ENCODE measurements at regions not wholly inside any gene's neighbourhood (a gene's known extent, or its start where the extent isn't known, plus 50 kb on each side); places are given as distances from the start of the nearest gene placed in this dataset.
"Not testable (repeated sequence)": the region's sequence is repeated elsewhere in the genome, so short reads cannot be mapped to it uniquely, and the experiment has no call there.

DNA sequence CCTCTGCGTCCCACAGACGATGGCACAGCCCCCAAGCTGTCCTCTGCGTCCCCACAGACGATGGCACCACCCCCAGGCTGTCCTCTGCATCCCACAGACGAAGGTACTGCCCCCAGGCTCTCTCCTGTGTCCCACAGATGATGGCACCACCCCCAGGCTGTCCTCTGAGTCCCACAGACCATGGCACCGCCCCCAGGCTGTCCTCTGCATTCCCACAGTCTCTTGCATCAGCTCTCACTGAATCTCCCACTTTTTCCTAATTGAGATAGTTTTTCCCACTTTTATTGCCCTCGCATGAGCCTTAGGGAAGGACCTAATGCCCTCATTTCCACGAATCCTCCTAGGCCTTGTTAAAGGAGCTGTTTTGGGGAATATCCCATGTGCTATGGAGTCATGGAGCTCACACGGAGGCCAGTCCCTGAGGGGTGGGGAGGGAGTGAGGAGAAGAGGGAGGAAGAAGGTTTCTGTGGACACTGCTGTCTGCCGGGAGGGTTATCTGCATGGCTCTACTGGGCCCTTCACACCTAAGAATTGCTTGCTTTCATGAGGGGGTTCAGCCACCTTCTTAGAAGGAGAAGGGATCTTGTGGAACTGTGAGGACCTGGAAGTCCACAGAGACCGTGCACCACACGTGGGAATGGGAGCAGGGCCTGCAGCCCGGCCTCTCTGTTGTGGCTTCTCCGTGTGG lies 58.2 kb upstream of the PTCH1 start:
- Histone ChIP-seq H3K27me3 (ENCODE audit: control insufficient read depth, insufficient read depth, low read length, poor library complexity, severe bottlenecking) (peaks cover 1% of the 10 kb centered on the region), H3K9me3 (ENCODE audit: control insufficient read depth, low read length) (no peaks in the 10 kb centered on the region), H3K4me1 (ENCODE audit: control insufficient read depth, insufficient read depth, low read length) (peaks cover 5% of the 10 kb centered on the region), H3K4me3 (ENCODE audit: insufficient read depth, low read depth, low read length) (no peak overlapping the region), H3K27ac (ENCODE audit: insufficient read depth, low read depth, low read length, poor library complexity, severe bottlenecking) (no peak overlapping the region), H3K36me3 (ENCODE audit: control insufficient read depth, insufficient read depth, low read length) (no peaks in the 10 kb centered on the region)
- WGBS, 2 experiments, result 90 to 91% methylated on average over 14 of the region's 14 CpGs

DNA sequence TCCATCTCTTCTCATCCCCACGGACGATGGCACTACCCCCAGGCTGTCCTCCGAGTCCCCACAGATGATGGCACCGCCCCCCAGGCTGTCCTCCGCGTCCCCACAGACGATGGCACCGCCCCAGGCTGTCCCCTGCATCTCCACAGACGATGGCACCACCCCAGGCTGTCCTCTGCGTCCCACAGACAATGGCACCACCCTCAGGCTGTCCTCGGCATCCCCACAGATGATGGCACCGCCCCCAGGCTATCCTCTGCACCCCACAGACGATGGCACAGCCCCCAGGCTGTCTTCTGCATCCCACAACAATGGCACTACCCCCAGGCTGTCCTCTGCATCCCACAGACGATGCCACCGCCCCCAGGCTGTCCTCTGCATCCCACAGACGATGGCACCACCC lies 57.4 kb upstream of the PTCH1 start:
- 75 to 77% methylated on average over 16 of the region's 16 CpGs for WGBS, 2 experiments
- Histone ChIP-seq H3K36me3 (ENCODE audit: control insufficient read depth, insufficient read depth, low read length) (no peaks in the 10 kb centered on the region), H3K4me3 (ENCODE audit: insufficient read depth, low read depth, low read length) (no peak overlapping the region), H3K27ac (ENCODE audit: insufficient read depth, low read depth, low read length, poor library complexity, severe bottlenecking) (no peak overlapping the region), H3K4me1 (ENCODE audit: control insufficient read depth, insufficient read depth, low read length) (peaks cover 5% of the 10 kb centered on the region), H3K27me3 (ENCODE audit: control insufficient read depth, insufficient read depth, low read length, poor library complexity, severe bottlenecking) (peaks cover 4% of the 10 kb centered on the region), H3K9me3 (ENCODE audit: control insufficient read depth, low read length) (no peaks in the 10 kb centered on the region)

DNA sequence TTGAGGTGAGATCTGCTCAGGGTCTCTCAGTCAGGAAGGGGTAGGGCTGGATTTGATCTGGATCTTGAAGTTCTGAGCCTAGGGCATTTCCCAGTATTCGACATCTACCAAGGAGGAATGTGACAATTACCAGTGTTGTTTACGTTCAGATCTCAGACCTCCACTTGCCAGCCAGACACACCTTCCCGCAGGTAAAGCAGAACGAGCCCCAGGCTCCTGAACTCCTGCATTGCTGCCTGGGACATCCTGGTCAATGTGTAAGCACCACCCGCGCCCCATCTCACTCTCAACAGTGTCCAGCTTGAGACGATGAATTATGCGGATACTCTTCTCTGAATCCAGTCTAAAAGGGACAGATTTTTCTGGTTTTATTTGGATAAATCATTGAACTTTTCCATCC lies 56.7 kb upstream of the PTCH1 start:
- 91 to 95% methylated on average over 8 of the region's 8 CpGs for WGBS, 2 experiments
- no peak overlapping the region for H3K4me3 ChIP-seq (ENCODE audit: insufficient read depth, low read depth, low read length)
- H3K27ac ChIP-seq (ENCODE audit: insufficient read depth, low read depth, low read length, poor library complexity, severe bottlenecking), result no peak overlapping the region
- H3K27me3 ChIP-seq (ENCODE audit: control insufficient read depth, insufficient read depth, low read length, poor library complexity, severe bottlenecking), result peaks cover 4% of the 10 kb centered on the region
- peaks cover 5% of the 10 kb centered on the region for H3K4me1 ChIP-seq (ENCODE audit: control insufficient read depth, insufficient read depth, low read length)
- no peaks in the 10 kb centered on the region for H3K36me3 ChIP-seq (ENCODE audit: control insufficient read depth, insufficient read depth, low read length)
- no peaks in the 10 kb centered on the region for H3K9me3 ChIP-seq (ENCODE audit: control insufficient read depth, low read length)

DNA sequence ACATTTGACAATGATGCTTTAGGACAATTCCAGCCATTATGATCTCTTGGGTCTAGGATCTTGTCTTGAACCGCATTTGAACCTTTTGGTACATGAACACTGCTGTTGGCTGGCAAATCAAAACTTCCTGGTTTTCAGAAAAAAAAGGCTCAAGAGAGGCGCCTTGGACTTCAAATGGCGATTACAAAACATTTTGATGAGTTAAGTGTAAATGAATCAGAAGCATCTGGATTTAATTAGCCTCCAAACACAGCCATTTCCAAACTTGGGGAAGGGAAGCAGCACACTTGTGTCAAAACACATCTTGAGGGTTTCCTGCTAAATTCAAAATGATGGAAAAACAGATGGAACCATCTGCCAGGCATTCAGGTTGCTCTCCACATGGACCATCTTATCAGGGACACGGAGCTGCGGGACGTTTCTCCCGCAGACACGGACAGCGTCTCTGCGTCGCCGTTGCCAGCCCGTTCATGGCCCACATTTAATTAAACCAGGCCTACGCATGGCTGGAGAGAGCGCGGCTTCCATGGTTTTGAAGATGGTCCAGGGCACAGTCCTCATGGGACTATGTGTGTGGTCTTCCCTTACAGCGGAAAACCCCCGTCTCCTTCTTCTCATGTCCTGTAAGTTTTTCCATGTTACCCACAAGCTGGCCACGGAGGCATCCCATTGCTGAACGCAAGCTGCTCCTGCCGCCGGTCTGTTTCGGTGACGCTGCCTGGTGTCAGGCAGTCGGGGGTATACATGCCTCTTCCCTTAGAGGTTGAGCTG lies 55.8 kb upstream of the PTCH1 start:
- WGBS, 2 experiments, result 90% methylated on average over 25 of the region's 25 CpGs
- no peak overlapping the region for H3K27ac ChIP-seq (ENCODE audit: insufficient read depth, low read depth, low read length, poor library complexity, severe bottlenecking)
- H3K4me1 ChIP-seq (ENCODE audit: control insufficient read depth, insufficient read depth, low read length), result peaks cover 5% of the 10 kb centered on the region
- H3K9me3 ChIP-seq (ENCODE audit: control insufficient read depth, low read length), result no peaks in the 10 kb centered on the region
- no peaks in the 10 kb centered on the region for H3K36me3 ChIP-seq (ENCODE audit: control insufficient read depth, insufficient read depth, low read length)
- H3K27me3 ChIP-seq (ENCODE audit: control insufficient read depth, insufficient read depth, low read length, poor library complexity, severe bottlenecking), result peaks cover 4% of the 10 kb centered on the region
- H3K4me3 ChIP-seq (ENCODE audit: insufficient read depth, low read depth, low read length), result no peak overlapping the region

DNA sequence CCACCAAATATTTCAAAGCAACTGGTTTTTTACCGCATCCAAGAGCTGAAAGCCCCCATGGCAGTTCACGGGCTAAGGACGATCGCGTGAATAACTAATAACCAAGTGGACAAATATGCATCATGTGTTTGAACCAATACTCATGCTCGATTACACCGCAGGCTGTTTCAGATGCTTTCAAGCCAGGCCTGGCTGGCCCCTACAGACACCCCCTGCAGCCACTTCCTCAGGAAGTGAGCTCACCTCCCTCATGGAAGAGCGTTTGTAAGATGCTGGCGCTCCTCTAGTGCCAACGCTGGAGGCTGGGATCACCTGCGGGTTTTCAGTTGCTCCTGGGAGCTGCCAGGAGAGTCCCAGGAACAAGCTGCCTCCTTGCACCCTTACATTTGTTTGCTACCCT lies 53.9 kb upstream of the PTCH1 start:
- Histone ChIP-seq H3K27ac (ENCODE audit: insufficient read depth, low read depth, low read length, poor library complexity, severe bottlenecking) (no peak overlapping the region), H3K9me3 (ENCODE audit: control insufficient read depth, low read length) (no peaks in the 10 kb centered on the region), H3K4me3 (ENCODE audit: insufficient read depth, low read depth, low read length) (no peak overlapping the region), H3K4me1 (ENCODE audit: control insufficient read depth, insufficient read depth, low read length) (peaks cover 5% of the 10 kb centered on the region), H3K27me3 (ENCODE audit: control insufficient read depth, insufficient read depth, low read length, poor library complexity, severe bottlenecking) (peaks cover 4% of the 10 kb centered on the region), H3K36me3 (ENCODE audit: control insufficient read depth, insufficient read depth, low read length) (no peaks in the 10 kb centered on the region)
- 61 to 67% methylated on average over 11 of the region's 11 CpGs for WGBS, 2 experiments

DNA sequence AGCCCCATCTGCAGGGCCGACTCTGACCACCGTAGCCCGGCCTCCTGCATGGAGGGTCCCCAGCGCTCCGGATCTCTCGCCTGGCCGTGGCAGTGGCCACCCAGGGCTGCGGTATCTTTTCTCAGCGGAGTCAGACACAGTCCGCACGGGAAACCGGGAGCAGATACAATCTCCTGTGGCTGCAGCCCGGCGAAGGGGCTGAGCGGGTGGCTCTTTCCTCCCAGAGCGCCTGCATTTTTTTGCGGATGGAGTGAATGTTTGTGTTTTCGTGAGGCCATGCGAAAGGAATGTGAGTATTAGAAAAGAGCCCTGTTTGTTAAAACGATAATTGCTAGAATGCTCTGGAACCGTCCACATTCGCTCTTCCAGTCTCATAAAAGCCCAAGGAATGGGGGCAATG lies 53.4 kb upstream of the PTCH1 start:
- Histone ChIP-seq H3K4me3 (ENCODE audit: insufficient read depth, low read depth, low read length) (no peak overlapping the region), H3K9me3 (ENCODE audit: control insufficient read depth, low read length) (no peaks in the 10 kb centered on the region), H3K36me3 (ENCODE audit: control insufficient read depth, insufficient read depth, low read length) (no peaks in the 10 kb centered on the region), H3K27me3 (ENCODE audit: control insufficient read depth, insufficient read depth, low read length, poor library complexity, severe bottlenecking) (peaks cover 4% of the 10 kb centered on the region), H3K4me1 (ENCODE audit: control insufficient read depth, insufficient read depth, low read length) (peaks cover 5% of the 10 kb centered on the region), H3K27ac (ENCODE audit: insufficient read depth, low read depth, low read length, poor library complexity, severe bottlenecking) (no peak overlapping the region)
- WGBS, 2 experiments, result 55 to 60% methylated on average over 22 of the region's 22 CpGs

DNA sequence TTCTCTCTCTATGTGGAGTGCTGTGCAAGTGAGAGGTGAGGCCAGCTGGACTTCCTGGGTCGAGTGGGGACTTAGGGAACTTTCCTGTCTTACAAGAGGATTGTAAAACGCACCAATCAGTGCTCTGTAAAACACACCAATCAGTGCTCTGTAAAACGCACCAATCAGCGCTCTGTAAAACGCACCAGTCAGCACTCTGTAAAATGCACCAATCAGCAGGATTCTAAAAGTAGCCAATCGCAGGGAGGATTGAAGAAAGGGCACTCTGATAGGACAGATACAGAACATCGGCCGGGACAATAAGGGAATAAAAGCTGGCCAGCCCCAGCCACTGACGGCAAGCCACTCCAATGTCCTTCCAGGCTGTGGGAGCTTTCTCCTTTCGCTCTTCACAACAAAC lies 52.0 kb upstream of the PTCH1 start:
- H3K27me3 ChIP-seq (ENCODE audit: control insufficient read depth, insufficient read depth, low read length, poor library complexity, severe bottlenecking); H3K9me3 ChIP-seq (ENCODE audit: control insufficient read depth, low read length); H3K27ac ChIP-seq (ENCODE audit: insufficient read depth, low read depth, low read length, poor library complexity, severe bottlenecking); H3K36me3 ChIP-seq (ENCODE audit: control insufficient read depth, insufficient read depth, low read length); H3K4me3 ChIP-seq (ENCODE audit: insufficient read depth, low read depth, low read length); H3K4me1 ChIP-seq (ENCODE audit: control insufficient read depth, insufficient read depth, low read length): not testable (repeated sequence)
- 94 to 95% methylated on average over 10 of the region's 10 CpGs for WGBS, 2 experiments

All from ectodermal cell (in vitro differentiated cells).